BE2C (cell line): ENCODE measurements at regions not wholly inside any gene's neighbourhood (a gene's known extent, or its start where the extent isn't known, plus 50 kb on each side); places are given as distances from the start of the nearest gene placed in this dataset.

ENCODE experiments used
- DNase-seq: peaks from one replicate; pipeline ENCODE4 v3.0.0-alpha.2; 2020
- H3K27me3 ChIP-seq: fragments of 250-450 bp; sonication (Bioruptor Pico); 2 replicates; pipeline ENCODE4 v1.5.1; 2020; ENCODE audit warnings: mild to moderate bottlenecking
- H3K36me3 ChIP-seq: fragments of 250-450 bp; sonication (Bioruptor Pico); 2 replicates; pipeline ENCODE4 v1.5.1; 2020; ENCODE audit warnings: mild to moderate bottlenecking
- H3K4me1 ChIP-seq: fragments of 250-450 bp; sonication (Bioruptor Pico); 2 replicates; pipeline ENCODE4 v1.5.1; 2020
- H3K4me3 ChIP-seq: 2 replicates; pipeline ENCODE4 v1.5.1; 2011; ENCODE audit warnings: low read depth, low read length
- H3K9me3 ChIP-seq: fragments of 250-450 bp; sonication (Bioruptor Pico); 2 replicates; pipeline ENCODE4 v1.5.1; 2020
- CTCF ChIP-seq: IDR thresholded peaks from 2 replicates; pipeline ENCODE4 v1.5.1; 2012; ENCODE audit warnings: mild to moderate bottlenecking, low read depth, low read length

DNA sequence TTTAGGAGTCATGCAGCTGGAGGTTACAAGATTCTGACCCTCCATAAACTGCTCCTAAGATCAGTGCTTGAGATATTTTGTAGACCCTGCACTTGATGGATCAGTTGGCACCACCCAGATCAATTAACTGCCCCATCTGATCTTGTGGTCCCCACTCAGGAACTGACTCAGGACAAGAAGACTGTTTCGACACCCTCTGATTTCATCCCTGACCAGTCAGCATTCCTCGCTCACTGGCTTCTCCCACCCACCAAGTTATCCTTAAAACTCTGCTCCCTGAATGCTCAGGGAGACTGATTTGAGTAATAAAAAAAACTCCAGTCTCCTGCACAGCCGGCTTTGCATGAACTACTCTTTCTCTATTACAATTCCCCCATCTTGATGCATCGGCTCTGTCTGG lies 360.2 kb downstream of the GALC start:
- no peak for DNase-seq
- Histone ChIP-seq H3K36me3 (no peaks in the 10 kb centered on the region), H3K4me3 (no peak overlapping the region), H3K9me3 (no peaks in the 10 kb centered on the region; the same call in 1 of the 2 replicates), H3K4me1 (no peaks in the 10 kb centered on the region), H3K27me3 (no peaks in the 10 kb centered on the region)
- no peak for TF ChIP-seq CTCF

GRCh38 chr14:87630846-87631245 lies 362.1 kb downstream of the GALC start:
- Histone ChIP-seq H3K27me3 (no peaks in the 10 kb centered on the region), H3K36me3 (no peaks in the 10 kb centered on the region), H3K9me3 (no peaks in the 10 kb centered on the region; the same call in 1 of the 2 replicates), H3K4me1 (no peaks in the 10 kb centered on the region), H3K4me3 (no peak overlapping the region)
- no peak for TF ChIP-seq CTCF
- DNase-seq = no peak

DNA sequence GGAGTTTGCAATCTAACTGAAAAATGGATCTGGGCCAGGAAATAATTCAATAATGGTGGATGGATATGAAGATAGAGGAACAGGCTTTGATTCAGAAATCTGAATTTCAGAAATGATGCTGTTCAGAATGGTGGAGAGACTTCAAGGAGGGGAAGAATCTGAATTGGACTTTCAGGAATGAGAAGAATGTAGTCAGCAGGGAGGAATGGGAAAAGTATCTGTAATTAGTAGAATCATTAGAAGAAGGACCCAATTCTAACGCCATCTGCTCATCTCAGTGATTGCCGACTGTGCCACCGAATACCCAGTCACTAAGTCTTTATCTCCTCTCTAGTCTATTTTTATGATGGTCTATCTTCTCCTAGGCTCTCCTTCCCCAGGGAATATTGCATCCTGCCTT lies 363.2 kb downstream of the GALC start:
- Histone ChIP-seq H3K36me3 (no peaks in the 10 kb centered on the region), H3K4me3 (no peak overlapping the region), H3K9me3 (no peaks in the 10 kb centered on the region; the same call in 1 of the 2 replicates), H3K4me1 (no peaks in the 10 kb centered on the region), H3K27me3 (no peaks in the 10 kb centered on the region)
- no peak for DNase-seq
- TF ChIP-seq CTCF = no peak

GRCh38 chr14:87628780-87629179 lies 364.2 kb downstream of the GALC start:
- Histone ChIP-seq H3K36me3 (no peaks in the 10 kb centered on the region), H3K4me3 (no peak overlapping the region), H3K4me1 (no peaks in the 10 kb centered on the region), H3K9me3 (no peaks in the 10 kb centered on the region; the same call in 1 of the 2 replicates), H3K27me3 (no peaks in the 10 kb centered on the region)
- no peak for DNase-seq
- TF ChIP-seq CTCF = no peak

DNA sequence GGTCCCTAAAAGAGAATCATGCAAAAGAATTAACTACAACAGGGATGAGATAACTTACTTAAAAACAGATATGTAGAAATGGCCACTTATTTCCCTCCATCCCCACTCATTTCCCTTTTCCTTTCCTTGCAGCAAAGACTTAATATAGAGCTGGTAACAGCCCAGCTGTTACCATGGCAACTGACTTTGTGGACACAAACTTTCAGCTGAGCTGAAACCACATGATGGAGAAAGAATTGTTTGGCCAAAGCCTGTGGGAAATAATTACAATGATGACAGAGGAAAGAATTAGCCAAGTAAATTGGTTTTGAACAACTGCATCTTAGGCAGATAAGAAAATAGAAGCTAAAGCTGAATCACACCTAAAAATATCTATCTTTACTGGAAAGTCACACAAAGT lies 364.9 kb downstream of the GALC start:
- Histone ChIP-seq H3K4me3 (no peak overlapping the region), H3K9me3 (no peaks in the 10 kb centered on the region; the same call in 1 of the 2 replicates)

DNA sequence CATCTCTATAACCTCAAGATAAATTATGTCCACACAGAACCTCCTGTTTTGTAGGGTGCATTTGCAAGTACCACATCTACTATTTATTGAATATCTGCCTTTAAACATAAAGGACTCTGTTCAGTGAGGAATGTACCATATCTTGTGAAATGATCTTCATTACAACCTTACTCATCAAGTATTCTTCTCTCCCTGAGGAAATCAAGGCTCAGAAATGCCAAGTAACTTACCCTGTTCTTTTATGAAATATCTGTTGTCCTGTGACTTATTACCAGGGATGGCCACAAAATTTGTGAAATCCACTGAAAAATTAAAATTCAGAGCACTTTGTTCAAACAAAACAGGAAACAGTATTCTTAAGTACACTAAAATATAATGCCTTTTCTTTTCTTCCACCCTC lies 366.7 kb downstream of the GALC start:
- no peaks in the 10 kb centered on the region for H3K9me3 ChIP-seq
- H3K27me3 ChIP-seq = no peaks in the 10 kb centered on the region
- no peak for TF ChIP-seq CTCF
- DNase-seq = no peak
- no peaks in the 10 kb centered on the region for H3K4me1 ChIP-seq
- H3K4me3 ChIP-seq = no peak overlapping the region
- H3K36me3 ChIP-seq = no peaks in the 10 kb centered on the region

More for the DNA sequence above, 364.9 kb downstream of the GALC start:
- Histone ChIP-seq H3K27me3 (no peaks in the 10 kb centered on the region), H3K4me1 (no peaks in the 10 kb centered on the region), H3K36me3 (no peaks in the 10 kb centered on the region)
- no peak for TF ChIP-seq CTCF
- DNase-seq = no peak
